GM21723 (cell line): ENCODE measurements at regions not wholly inside any gene's neighbourhood (a gene's known extent, or its start where the extent isn't known, plus 50 kb on each side); places are given as distances from the start of the nearest gene placed in this dataset.
"Not testable (repeated sequence)": the region's sequence is repeated elsewhere in the genome, so short reads cannot be mapped to it uniquely, and the experiment has no call there.

ENCODE experiments used
- ATAC-seq: cut with Tn5 transposase; IDR thresholded peaks from one replicate; pipeline ENCODE4 v1.9.1; 2021; ENCODE audit warnings: mild to moderate bottlenecking, moderate library complexity; ENCODE audit not compliant: unreplicated experiment

- ATAC-seq, result peak; percentile 56
Observed at GRCh38 chr10:44724415-44725174, 186.5 kb upstream of the TMEM72 start.

GRCh38 chr10:44725404-44725803 lies 185.7 kb upstream of the TMEM72 start:
- peak; percentile 80 for ATAC-seq

- no peak for ATAC-seq
Observed at GRCh38 chr10:44731283-44731682, 179.9 kb upstream of the TMEM72 start.

GRCh38 chr10:44733501-44734488 lies 177.3 kb upstream of the TMEM72 start:
- no peak for ATAC-seq

- no peak for ATAC-seq
Observed at GRCh38 chr10:44742248-44742647, 168.9 kb upstream of the TMEM72 start.

GRCh38 chr10:44743535-44743934 lies 167.6 kb upstream of the TMEM72 start:
- no peak for ATAC-seq

DNA sequence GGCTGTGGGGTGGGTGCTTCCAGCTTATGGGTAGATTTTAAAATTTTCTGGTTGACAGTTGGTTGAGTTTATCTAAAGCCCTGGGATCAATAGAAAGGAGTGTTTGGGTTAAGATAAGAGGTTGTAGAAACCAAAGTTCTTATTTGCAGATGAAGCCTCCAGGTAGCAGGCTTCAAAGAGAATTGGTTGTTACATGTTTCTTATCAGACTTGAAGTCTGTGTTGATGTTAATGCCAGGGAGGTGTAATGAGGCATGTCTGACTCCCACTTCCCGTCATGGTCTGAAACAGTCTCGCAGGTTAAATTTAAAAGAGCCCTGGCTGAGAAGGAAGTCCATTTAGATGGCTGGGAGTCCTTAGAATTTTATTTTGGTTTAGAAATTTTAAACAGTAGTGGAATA lies 165.2 kb upstream of the TMEM72 start:
- ATAC-seq, result no peak

DNA sequence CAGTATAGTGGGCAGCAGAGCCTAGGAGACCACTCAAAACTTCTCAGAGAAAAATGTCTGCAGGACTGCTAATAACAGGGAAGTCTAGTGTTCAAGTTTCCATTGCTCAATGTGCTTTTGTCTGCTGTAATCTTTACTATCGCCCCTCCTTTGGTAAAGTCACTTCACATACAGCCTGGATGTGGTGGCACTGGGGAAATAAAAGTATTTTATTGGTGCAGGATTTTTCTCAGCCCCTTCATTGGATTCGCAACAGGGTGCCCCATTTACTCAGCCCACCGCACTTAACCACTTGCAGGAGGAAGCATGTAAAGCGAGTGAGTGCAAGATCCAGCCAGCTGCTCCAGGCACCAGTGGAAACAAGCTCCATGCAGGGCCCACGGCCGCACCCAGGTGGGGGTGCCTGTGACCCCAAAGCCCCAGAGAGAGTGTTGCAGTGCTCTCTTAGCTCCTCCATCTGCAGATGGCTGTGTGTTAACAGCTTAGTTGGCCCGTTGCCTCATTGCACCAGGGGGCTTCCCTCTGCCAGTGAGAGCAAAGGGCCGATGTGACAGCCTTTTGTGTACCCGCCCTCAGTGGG lies 163.5 kb upstream of the TMEM72 start:
- ATAC-seq, result no peak

DNA sequence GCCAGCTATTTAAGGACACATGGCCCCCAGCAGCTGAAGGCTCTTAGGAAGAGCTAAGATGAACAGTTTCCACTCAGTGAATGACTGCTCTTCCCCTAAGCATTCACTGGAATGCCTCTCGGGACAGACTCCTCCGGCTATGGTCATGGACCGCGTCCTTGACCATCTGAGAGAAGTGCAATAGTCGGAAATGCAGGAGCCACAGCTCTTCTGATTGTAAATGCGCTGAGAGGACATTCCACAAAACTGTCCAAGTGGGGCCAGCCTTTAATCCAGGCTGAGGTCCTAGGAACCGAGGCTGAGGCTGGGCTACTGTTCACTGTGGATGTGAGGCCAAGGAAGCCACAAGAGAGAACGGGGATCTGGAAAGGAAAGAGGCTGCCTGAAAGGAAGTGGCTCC lies 162.0 kb upstream of the TMEM72 start:
- ATAC-seq, result no peak

GRCh38 chr10:44752451-44753441 lies 158.4 kb upstream of the TMEM72 start:
- ATAC-seq, result no peak

DNA sequence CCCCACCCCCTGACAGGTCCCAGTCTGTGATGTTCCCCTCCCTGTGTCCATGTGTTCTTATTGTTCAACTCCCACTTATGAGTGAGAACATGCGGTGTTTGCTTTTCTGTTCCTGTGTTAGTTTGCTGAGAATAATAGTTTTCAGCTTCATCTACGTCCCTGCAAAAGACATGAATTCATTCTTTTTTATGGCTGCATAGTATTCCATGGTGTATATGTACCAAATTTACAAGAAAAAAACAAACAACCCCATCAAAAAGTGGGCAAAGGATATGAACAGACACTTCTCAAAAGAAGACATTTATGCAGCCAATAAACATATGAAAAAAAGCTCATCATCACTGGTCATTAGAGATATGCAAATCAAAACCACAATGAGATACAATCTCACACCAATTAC lies 156.8 kb upstream of the TMEM72 start:
- ATAC-seq, result not testable (repeated sequence)

DNA sequence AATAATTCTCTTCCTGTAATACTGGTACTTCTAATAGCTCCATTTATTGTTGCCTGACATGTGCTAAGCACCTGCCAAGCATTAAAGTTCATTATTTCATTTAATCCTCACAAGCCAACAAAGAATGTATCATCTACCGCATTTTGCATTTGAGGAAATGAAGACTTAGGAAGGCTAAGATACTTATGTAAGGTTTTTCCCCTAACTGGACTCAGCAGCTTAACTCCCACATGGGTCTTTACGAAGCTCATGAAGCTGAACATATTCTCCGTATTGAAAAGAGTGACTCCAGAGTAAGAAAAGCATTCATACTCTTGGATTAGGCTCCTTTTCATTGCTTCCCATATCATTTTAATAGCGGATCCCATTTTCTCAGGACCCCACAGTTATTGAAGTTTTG lies 155.7 kb upstream of the TMEM72 start:
- ATAC-seq, result no peak

GRCh38 chr10:44756216-44756615 lies 154.9 kb upstream of the TMEM72 start:
- no peak for ATAC-seq

GRCh38 chr10:44757551-44758205 lies 153.5 kb upstream of the TMEM72 start:
- no peak for ATAC-seq

- ATAC-seq, result no peak
Observed at GRCh38 chr10:44759122-44759521, 152.0 kb upstream of the TMEM72 start.

- ATAC-seq, result no peak
Observed at GRCh38 chr10:44760513-44760912, 150.6 kb upstream of the TMEM72 start.

DNA sequence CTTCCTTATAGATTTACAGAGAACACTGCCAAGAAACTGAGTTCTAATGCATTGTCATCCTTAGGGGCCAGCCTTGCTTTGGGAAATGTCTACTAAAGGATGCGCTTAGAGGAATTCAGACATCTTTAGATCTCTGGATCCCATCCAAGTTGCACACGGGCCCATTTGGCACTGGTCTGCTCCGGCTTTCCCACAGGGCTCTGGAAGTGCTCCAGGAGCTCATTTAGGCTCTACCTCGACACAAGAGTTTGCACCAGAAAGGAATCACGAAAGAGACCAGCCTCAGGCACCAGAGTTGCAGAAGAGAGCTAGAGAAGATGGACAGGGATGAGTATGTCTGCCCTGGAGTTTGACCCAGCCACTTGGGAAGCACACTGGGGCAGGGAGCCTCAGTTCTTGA lies 150.1 kb upstream of the TMEM72 start:
- ATAC-seq, result no peak

DNA sequence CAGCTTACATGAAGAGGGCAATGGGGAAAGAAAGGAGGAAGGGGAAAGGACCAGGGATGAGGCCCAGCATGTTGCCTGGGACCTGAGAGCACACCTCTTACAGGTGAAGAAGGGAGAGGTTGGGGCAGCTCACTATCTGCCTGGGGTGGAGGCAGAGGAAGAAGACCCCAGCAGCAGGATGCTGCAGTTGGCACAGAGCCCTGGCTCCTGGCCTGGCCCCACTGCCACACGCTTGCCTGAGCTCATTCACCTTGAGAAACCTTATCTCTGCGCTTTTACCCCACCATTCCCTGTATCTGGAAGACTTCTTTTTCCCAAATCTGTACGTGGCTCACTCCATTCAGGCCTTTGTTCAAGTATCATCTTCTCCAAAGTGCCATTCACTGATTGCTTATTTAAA lies 147.8 kb upstream of the TMEM72 start:
- no peak for ATAC-seq

- ATAC-seq, result no peak
Observed at GRCh38 chr10:44765299-44765698, 145.8 kb upstream of the TMEM72 start.

GRCh38 chr10:44766631-44767030 lies 144.5 kb upstream of the TMEM72 start:
- ATAC-seq, result no peak
